WI38 (cell line): ENCODE measurements at regions not wholly inside any gene's neighbourhood (a gene's known extent, or its start where the extent isn't known, plus 50 kb on each side); places are given as distances from the start of the nearest gene placed in this dataset.
"Not testable (repeated sequence)": the region's sequence is repeated elsewhere in the genome, so short reads cannot be mapped to it uniquely, and the experiment has no call there.

Source experiments
- H3K4me3 ChIP-seq: 2 replicates; pipeline ENCODE4 v1.5.1; 2011; ENCODE audit warnings: low read depth, mild to moderate bottlenecking, control low read depth, low read length
- CTCF ChIP-seq: IDR thresholded peaks from 2 replicates; pipeline ENCODE4 v1.5.1; 2012; ENCODE audit warnings: low read depth, mild to moderate bottlenecking, control low read depth, low read length

- no peak overlapping the region for H3K4me3 ChIP-seq
- TF ChIP-seq CTCF: no peak
Measured at GRCh38 chr18:71223486-71223885, 934.6 kb downstream of the SOCS6 start.

- no peak for TF ChIP-seq CTCF
Measured at GRCh38 chr18:71221405-71221804, 932.6 kb downstream of the SOCS6 start.

GRCh38 chr18:71212739-71213138, 923.9 kb downstream of the SOCS6 start:
- H3K4me3 ChIP-seq: not testable (repeated sequence)

More at GRCh38 chr18:71221405-71221804, 932.6 kb downstream of the SOCS6 start:
- H3K4me3 ChIP-seq: no peak overlapping the region

- TF ChIP-seq CTCF: no peak
- no peak overlapping the region for H3K4me3 ChIP-seq
Measured at GRCh38 chr18:71212222-71212621, 923.4 kb downstream of the SOCS6 start.

- H3K4me3 ChIP-seq: no peak overlapping the region
- no peak for TF ChIP-seq CTCF
Measured at GRCh38 chr18:71209944-71210343, 921.1 kb downstream of the SOCS6 start.

- TF ChIP-seq CTCF: no peak
- no peak overlapping the region for H3K4me3 ChIP-seq
Measured at GRCh38 chr18:71194438-71194837, 905.6 kb downstream of the SOCS6 start.

- H3K4me3 ChIP-seq: no peak overlapping the region
- TF ChIP-seq CTCF: no peak
Measured at GRCh38 chr18:71189581-71189980, 900.7 kb downstream of the SOCS6 start.

GRCh38 chr18:71168557-71169145, 879.8 kb downstream of the SOCS6 start:
- no peak for TF ChIP-seq CTCF
- H3K4me3 ChIP-seq: no peak overlapping the region
